Stimulated activated CD8-positive, alpha-beta memory T cell treated with anti-CD3 and anti-CD28 coated beads, Interleukin-4, amount 100 ng/mL, for 48 hours (primary cell): ENCODE measurements at regions not wholly inside any gene's neighbourhood (a gene's known extent, or its start where the extent isn't known, plus 50 kb on each side); places are given as distances from the start of the nearest gene placed in this dataset.
"Not testable (repeated sequence)": the region's sequence is repeated elsewhere in the genome, so short reads cannot be mapped to it uniquely, and the experiment has no call there.

Experiments used
- DNase-seq: peaks from one replicate; pipeline ENCODE4 v3.0.0-alpha.2; 2020

GRCh38 chr5:53160895-53161294, 51.3 kb upstream of the MOCS2 start:
- no peak for DNase-seq

GRCh38 chr5:53161876-53162275, 52.3 kb upstream of the MOCS2 start:
- DNase-seq, result no peak

- DNase-seq, result no peak
Observed at GRCh38 chr5:53164478-53165165, 55.1 kb upstream of the MOCS2 start.

GRCh38 chr5:53165431-53166182, 56.0 kb upstream of the MOCS2 start:
- no peak for DNase-seq

GRCh38 chr5:53166183-53166495, 56.6 kb upstream of the MOCS2 start:
- DNase-seq, result no peak

GRCh38 chr5:53167836-53168235, 58.3 kb upstream of the MOCS2 start:
- no peak for DNase-seq

GRCh38 chr5:53169933-53170332, 60.4 kb upstream of the MOCS2 start:
- DNase-seq, result no peak

- DNase-seq, result no peak
Observed at GRCh38 chr5:53170746-53171349, 61.3 kb upstream of the MOCS2 start.

GRCh38 chr5:53172073-53172472, 62.5 kb upstream of the MOCS2 start:
- DNase-seq, result not testable (repeated sequence)

- no peak for DNase-seq
Observed at GRCh38 chr5:53172630-53173029, 63.1 kb upstream of the MOCS2 start.

GRCh38 chr5:53173083-53173482, 63.5 kb upstream of the MOCS2 start:
- DNase-seq, result no peak

GRCh38 chr5:53178830-53179229, 69.3 kb upstream of the MOCS2 start:
- DNase-seq, result no peak

- no peak for DNase-seq
Observed at GRCh38 chr5:53179691-53180090, 70.1 kb upstream of the MOCS2 start.

- no peak for DNase-seq
Observed at GRCh38 chr5:53180538-53180937, 71.0 kb upstream of the MOCS2 start.

GRCh38 chr5:53180991-53181390, 71.4 kb upstream of the MOCS2 start:
- DNase-seq, result no peak

- DNase-seq, result no peak
Observed at GRCh38 chr5:53183880-53184279, 74.3 kb upstream of the MOCS2 start.

GRCh38 chr5:53191548-53192165, 82.1 kb upstream of the MOCS2 start:
- DNase-seq, result no peak

GRCh38 chr5:53194086-53194485, 84.5 kb upstream of the MOCS2 start:
- DNase-seq, result no peak

- no peak for DNase-seq
Observed at GRCh38 chr5:53199882-53200281, 90.3 kb upstream of the MOCS2 start.

GRCh38 chr5:53200306-53200705, 90.7 kb upstream of the MOCS2 start:
- DNase-seq, result no peak

GRCh38 chr5:53201746-53202145, 92.2 kb upstream of the MOCS2 start:
- no peak for DNase-seq

- no peak for DNase-seq
Observed at GRCh38 chr5:53206562-53206961, 97.0 kb upstream of the MOCS2 start.

- no peak for DNase-seq
Observed at GRCh38 chr5:53211799-53212198, 102.2 kb upstream of the MOCS2 start.

GRCh38 chr5:53219174-53219573, 109.6 kb upstream of the MOCS2 start:
- no peak for DNase-seq
